ENCODE measurements at regions not wholly inside any gene's neighbourhood (a gene's known extent, or its start where the extent isn't known, plus 50 kb on each side); places are given as distances from the start of the nearest gene placed in this dataset.

DNA sequence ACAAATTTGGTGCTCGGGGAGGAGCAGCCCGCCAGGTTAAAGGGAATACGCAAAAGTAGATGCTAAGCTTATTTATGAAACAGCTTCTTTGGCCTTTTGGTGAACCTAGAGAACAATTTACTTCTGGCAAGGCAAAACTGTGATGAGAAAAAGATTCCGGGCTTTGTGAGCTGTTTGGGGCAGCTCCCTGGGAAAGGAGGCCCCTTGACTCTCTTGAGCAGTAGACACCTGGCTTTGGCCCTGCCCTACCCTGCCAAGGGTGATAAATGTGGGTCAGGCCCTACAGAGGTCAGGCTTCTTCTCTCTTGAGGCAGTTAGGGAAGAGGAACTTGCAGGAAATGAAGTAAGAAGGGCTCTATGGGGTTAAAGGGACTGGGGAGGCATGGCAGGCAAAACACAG lies 509.6 kb downstream of the MID1IP1 start:
- Histone ChIP-seq H3K4me1 (ENCODE audit: control insufficient read depth, insufficient read depth, low read length) (peaks cover 7% of the 10 kb centered on the region), H3K4me3 (ENCODE audit: low read depth, low read length) (no peak overlapping the region), H3K27ac (ENCODE audit: extremely low read depth, low read depth, low read length) (no peak overlapping the region), H3K9me3 (ENCODE audit: control insufficient read depth, insufficient read depth, low read depth, low read length) (no peaks in the 10 kb centered on the region), H3K36me3 (ENCODE audit: control insufficient read depth in 2 of 2, insufficient read depth in 1 of 2, low read length in 2 of 2) (no peaks in the 10 kb centered on the region)
- CTCF ChIA-PET = interaction anchor here (0.9 kb wide), 1 partner anchor 50 kb away, joined by 3 read pairs; no protein-coding TSS in a partner anchor
- POLR2A ChIA-PET = no interaction called here
- TF ChIP-seq, protein P1, sequence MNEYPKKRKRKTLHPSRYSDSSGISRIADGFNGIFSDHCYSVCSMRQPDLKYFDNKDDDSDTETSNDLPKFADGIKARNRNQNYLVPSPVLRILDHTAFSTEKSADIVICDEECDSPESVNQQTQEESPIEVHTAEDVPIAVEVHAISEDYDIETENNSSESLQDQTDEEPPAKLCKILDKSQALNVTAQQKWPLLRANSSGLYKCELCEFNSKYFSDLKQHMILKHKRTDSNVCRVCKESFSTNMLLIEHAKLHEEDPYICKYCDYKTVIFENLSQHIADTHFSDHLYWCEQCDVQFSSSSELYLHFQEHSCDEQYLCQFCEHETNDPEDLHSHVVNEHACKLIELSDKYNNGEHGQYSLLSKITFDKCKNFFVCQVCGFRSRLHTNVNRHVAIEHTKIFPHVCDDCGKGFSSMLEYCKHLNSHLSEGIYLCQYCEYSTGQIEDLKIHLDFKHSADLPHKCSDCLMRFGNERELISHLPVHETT (tag by site-specific recombination; IDR thresholded peaks at IDR 0.05) = no peak
- TF ChIP-seq ZNF140 (tag by site-specific recombination; IDR thresholded peaks at IDR 0.05) (no peak), MEIS1 (CRISPR knock-in tag; IDR thresholded peaks at IDR 0.05; ENCODE audit: borderline replicate concordance) (no peak), PRDM1 (tag by site-specific recombination; IDR thresholded peaks at IDR 0.05) (no peak), ZNF707 (tag by site-specific recombination; IDR thresholded peaks at IDR 0.05) (no peak), ZNF777 (tag by site-specific recombination; IDR thresholded peaks at IDR 0.05; ENCODE audit: borderline replicate concordance) (no peak), ZBTB48 (tag by site-specific recombination; IDR thresholded peaks at IDR 0.05) (no peak), ZNF561 (tag by site-specific recombination; IDR thresholded peaks at IDR 0.05; ENCODE audit: borderline replicate concordance) (no peak)
- TF ChIP-seq, protein P2, sequence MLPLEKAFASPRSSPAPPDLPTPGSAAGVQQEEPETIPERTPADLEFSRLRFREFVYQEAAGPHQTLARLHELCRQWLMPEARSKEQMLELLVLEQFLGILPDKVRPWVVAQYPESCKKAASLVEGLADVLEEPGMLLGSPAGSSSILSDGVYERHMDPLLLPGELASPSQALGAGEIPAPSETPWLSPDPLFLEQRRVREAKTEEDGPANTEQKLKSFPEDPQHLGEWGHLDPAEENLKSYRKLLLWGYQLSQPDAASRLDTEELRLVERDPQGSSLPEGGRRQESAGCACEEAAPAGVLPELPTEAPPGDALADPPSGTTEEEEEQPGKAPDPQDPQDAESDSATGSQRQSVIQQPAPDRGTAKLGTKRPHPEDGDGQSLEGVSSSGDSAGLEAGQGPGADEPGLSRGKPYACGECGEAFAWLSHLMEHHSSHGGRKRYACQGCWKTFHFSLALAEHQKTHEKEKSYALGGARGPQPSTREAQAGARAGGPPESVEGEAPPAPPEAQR (tag by site-specific recombination; IDR thresholded peaks at IDR 0.05) = no peak
- TF ChIP-seq, protein P3, sequence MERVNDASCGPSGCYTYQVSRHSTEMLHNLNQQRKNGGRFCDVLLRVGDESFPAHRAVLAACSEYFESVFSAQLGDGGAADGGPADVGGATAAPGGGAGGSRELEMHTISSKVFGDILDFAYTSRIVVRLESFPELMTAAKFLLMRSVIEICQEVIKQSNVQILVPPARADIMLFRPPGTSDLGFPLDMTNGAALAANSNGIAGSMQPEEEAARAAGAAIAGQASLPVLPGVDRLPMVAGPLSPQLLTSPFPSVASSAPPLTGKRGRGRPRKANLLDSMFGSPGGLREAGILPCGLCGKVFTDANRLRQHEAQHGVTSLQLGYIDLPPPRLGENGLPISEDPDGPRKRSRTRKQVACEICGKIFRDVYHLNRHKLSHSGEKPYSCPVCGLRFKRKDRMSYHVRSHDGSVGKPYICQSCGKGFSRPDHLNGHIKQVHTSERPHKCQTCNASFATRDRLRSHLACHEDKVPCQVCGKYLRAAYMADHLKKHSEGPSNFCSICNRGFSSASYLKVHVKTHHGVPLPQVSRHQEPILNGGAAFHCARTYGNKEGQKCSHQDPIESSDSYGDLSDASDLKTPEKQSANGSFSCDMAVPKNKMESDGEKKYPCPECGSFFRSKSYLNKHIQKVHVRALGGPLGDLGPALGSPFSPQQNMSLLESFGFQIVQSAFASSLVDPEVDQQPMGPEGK (tag by site-specific recombination; IDR thresholded peaks at IDR 0.05) = no peak

DNA sequence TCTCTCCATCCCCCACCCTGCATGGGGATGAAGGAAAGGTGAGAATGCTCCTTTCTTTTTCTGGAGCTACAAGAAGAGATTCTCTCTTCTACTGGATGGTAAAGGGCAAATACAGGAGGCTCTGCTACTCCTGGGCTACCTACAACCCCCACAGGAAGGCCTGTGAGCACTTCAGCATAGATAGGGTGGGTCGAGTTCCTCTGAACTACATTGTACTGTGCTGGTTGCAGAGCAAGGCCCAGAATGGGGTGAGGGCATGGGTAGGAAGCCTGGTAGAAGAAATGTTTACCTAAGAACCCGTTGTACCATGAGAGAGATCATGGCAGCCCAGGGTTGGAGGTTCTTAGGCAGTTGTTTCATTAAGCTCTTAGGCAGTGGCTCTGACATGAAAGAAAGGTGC lies 510.4 kb downstream of the MID1IP1 start:
- peaks cover 7% of the 10 kb centered on the region for H3K4me1 ChIP-seq (ENCODE audit: control insufficient read depth, insufficient read depth, low read length)
- CTCF ChIA-PET = interaction anchor here (0.6 to 0.9 kb wide), 2 partner anchors 10 to 51 kb away, joined by 3 read pairs; no protein-coding TSS in a partner anchor
- H3K4me3 ChIP-seq (ENCODE audit: low read depth, low read length) = no peak overlapping the region
- POLR2A ChIA-PET = no interaction called here
- H3K36me3 ChIP-seq (ENCODE audit: control insufficient read depth in 2 of 2, insufficient read depth in 1 of 2, low read length in 2 of 2) = no peaks in the 10 kb centered on the region
- H3K27ac ChIP-seq (ENCODE audit: extremely low read depth, low read depth, low read length) = no peak overlapping the region
- H3K9me3 ChIP-seq (ENCODE audit: control insufficient read depth, insufficient read depth, low read depth, low read length) = no peaks in the 10 kb centered on the region
- no peak for TF ChIP-seq ZNF214 (tag by site-specific recombination; IDR thresholded peaks at IDR 0.05; ENCODE audit: borderline replicate concordance)
- TF ChIP-seq, protein P4, sequence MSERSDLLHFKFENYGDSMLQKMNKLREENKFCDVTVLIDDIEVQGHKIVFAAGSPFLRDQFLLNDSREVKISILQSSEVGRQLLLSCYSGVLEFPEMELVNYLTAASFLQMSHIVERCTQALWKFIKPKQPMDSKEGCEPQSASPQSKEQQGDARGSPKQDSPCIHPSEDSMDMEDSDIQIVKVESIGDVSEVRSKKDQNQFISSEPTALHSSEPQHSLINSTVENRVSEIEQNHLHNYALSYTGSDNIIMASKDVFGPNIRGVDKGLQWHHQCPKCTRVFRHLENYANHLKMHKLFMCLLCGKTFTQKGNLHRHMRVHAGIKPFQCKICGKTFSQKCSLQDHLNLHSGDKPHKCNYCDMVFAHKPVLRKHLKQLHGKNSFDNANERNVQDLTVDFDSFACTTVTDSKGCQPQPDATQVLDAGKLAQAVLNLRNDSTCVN (tag by site-specific recombination; optimal IDR thresholded peaks at IDR 0.05) = no peak
- TF ChIP-seq ZNF133 (tag by site-specific recombination; IDR thresholded peaks at IDR 0.05) = no peak
- no peak for TF ChIP-seq ZNF274 (IDR thresholded peaks at IDR 0.05; ENCODE audit: low read length)
- no peak for TF ChIP-seq ZNF274 (tag by site-specific recombination; IDR thresholded peaks at IDR 0.05; ENCODE audit: borderline replicate concordance)
- no peak for TF ChIP-seq ZNF146 (tag by site-specific recombination; IDR thresholded peaks at IDR 0.05)
- no peak for TF ChIP-seq ZNF747 (tag by site-specific recombination; IDR thresholded peaks at IDR 0.05)
- no peak for TF ChIP-seq ZBTB20 (tag by site-specific recombination; IDR thresholded peaks at IDR 0.05)
- TF ChIP-seq BCL11B (tag by site-specific recombination; IDR thresholded peaks at IDR 0.05; ENCODE audit: low read depth) = no peak
- TF ChIP-seq ZNF837 (tag by site-specific recombination; IDR thresholded peaks at IDR 0.05) = no peak
- no peak for TF ChIP-seq ZNF48 (tag by site-specific recombination; IDR thresholded peaks at IDR 0.05)
- TF ChIP-seq, protein P5, sequence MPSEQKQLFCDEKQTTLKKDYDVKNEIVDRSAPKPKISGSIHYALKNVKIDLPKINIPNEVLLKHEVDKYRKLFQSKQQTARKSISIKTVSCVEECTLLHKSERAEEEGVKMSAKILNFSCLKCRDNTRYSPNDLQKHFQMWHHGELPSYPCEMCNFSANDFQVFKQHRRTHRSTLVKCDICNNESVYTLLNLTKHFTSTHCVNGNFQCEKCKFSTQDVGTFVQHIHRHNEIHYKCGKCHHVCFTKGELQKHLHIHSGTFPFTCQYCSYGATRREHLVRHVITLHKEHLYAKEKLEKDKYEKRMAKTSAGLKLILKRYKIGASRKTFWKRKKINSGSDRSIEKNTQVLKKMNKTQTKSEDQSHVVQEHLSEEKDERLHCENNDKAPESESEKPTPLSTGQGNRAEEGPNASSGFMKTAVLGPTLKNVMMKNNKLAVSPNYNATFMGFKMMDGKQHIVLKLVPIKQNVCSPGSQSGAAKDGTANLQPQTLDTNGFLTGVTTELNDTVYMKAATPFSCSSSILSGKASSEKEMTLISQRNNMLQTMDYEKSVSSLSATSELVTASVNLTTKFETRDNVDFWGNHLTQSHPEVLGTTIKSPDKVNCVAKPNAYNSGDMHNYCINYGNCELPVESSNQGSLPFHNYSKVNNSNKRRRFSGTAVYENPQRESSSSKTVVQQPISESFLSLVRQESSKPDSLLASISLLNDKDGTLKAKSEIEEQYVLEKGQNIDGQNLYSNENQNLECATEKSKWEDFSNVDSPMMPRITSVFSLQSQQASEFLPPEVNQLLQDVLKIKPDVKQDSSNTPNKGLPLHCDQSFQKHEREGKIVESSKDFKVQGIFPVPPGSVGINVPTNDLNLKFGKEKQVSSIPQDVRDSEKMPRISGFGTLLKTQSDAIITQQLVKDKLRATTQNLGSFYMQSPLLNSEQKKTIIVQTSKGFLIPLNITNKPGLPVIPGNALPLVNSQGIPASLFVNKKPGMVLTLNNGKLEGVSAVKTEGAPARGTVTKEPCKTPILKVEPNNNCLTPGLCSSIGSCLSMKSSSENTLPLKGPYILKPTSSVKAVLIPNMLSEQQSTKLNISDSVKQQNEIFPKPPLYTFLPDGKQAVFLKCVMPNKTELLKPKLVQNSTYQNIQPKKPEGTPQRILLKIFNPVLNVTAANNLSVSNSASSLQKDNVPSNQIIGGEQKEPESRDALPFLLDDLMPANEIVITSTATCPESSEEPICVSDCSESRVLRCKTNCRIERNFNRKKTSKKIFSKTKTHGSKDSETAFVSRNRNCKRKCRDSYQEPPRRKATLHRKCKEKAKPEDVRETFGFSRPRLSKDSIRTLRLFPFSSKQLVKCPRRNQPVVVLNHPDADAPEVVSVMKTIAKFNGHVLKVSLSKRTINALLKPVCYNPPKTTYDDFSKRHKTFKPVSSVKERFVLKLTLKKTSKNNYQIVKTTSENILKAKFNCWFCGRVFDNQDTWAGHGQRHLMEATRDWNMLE (tag by site-specific recombination; conservative IDR thresholded peaks at IDR 0.05; ENCODE audit: low read depth) = no peak
- TF ChIP-seq, protein P3 (tag by site-specific recombination; IDR thresholded peaks at IDR 0.05) = no peak
- no peak for TF ChIP-seq GLI4 (tag by site-specific recombination; IDR thresholded peaks at IDR 0.05)

Measured in HEK293 (cell line).